ENCODE measurements at regions not wholly inside any gene's neighbourhood (a gene's known extent, or its start where the extent isn't known, plus 50 kb on each side); places are given as distances from the start of the nearest gene placed in this dataset.

- no peaks in the 10 kb centered on the region for H3K9me3 ChIP-seq (ENCODE audit: low read length)
- no peak overlapping the region for H3K4me3 ChIP-seq (replicated peaks in 1 of 3; ENCODE audit: insufficient read depth in 1 of 3, low read depth in 2 of 3, low read length in 3 of 3)
- in situ Hi-C loops (cut with HindIII; ENCODE audit: extremely low pct_ligation_motif_present, low pct_unique_long_range_greater_than_20kb) (no loop called here), intact Hi-C loops (cut with micrococcal nuclease; ENCODE audit: unreplicated experiment) (no loop called here)
- no peaks in the 10 kb centered on the region for H3K79me2 ChIP-seq (ENCODE audit: insufficient read depth, low read length)
- ChIA-PET CTCF (ENCODE audit: low intra/inter-chr PET ratio, low total read pairs) (no interaction called here), POLR2A (no interaction called here)
- no peaks in the 10 kb centered on the region for H3K4me1 ChIP-seq (ENCODE audit: insufficient read depth, low read length)
- H3K4me2 ChIP-seq (ENCODE audit: low read depth, low read length) = no peak overlapping the region
- H3K27me3 ChIP-seq (ENCODE audit: control insufficient read depth in 1 of 2, insufficient read depth in 2 of 2, low read length in 2 of 2) = peaks cover 2 to 49% of the 10 kb centered on the region in 2 experiments; a peak in 2 of 5 replicates
- FAIRE-seq (no peak), DNase-seq (ENCODE audit: low spot score) (no peak), ATAC-seq (no peak)
- TF ChIP-seq AFF4 (CRISPR knock-in tag; IDR thresholded peaks at IDR 0.05) (no peak), HNRNPK (IDR thresholded peaks at IDR 0.05; ENCODE audit: low read depth, low read length, poor library complexity, severe bottlenecking) (no peak), ZNF644 (CRISPR knock-in tag; IDR thresholded peaks at IDR 0.05; ENCODE audit: low read depth) (no peak), EHMT2 (IDR thresholded peaks at IDR 0.05; ENCODE audit: borderline replicate concordance, low read depth, low read length) (no peak), CCAR2 (optimal IDR thresholded peaks at IDR 0.05; ENCODE audit: low read depth, low read length) (no peak)
- H4K20me1 ChIP-seq (ENCODE audit: insufficient read depth, low read length) = no peaks in the 10 kb centered on the region
- no TSS peak for BruUV-seq (replicated peaks)
- no peak overlapping the region for H2AFZ ChIP-seq (ENCODE audit: low read length)
- H3K27ac ChIP-seq (ENCODE audit: extremely low read length, insufficient read depth, low read length) = no peak overlapping the region
- no peaks in the 10 kb centered on the region for H3K36me3 ChIP-seq (replicated peaks in 1 of 2; ENCODE audit: control insufficient read depth in 1 of 2, insufficient read depth in 2 of 2, low read length in 2 of 2)
- no peak overlapping the region for H3K9ac ChIP-seq (ENCODE audit: insufficient read depth, low read depth, low read length)
- 9% methylated on average over 5 of the region's 5 CpGs for WGBS (ENCODE audit: low lambda C conversion rate)
These were observed 336.7 kb upstream of the ZFHX3 start for GRCh38 chr16:73384506-73385089.

Measured in HepG2 (cell line).